HCEC 1CT (cell line): ENCODE measurements at regions not wholly inside any gene's neighbourhood (a gene's known extent, or its start where the extent isn't known, plus 50 kb on each side); places are given as distances from the start of the nearest gene placed in this dataset.
"Not testable (repeated sequence)": the region's sequence is repeated elsewhere in the genome, so short reads cannot be mapped to it uniquely, and the experiment has no call there.

Experiments
- DNase-seq: peaks from one replicate; pipeline ENCODE4 v3.0.0-alpha.2; 2017

- not testable (repeated sequence) for DNase-seq
Measured at GRCh38 chr9:6103911-6104310, 88.5 kb upstream of the RANBP6 start.

- peak; percentile 89 for DNase-seq
Measured at GRCh38 chr9:6102336-6102987, 87.0 kb upstream of the RANBP6 start.

GRCh38 chr9:6101725-6102124 is 86.3 kb upstream of the RANBP6 start:
- DNase-seq: not testable (repeated sequence)

- DNase-seq: peak; percentile 57
Measured at GRCh38 chr9:6099346-6099745, 83.9 kb upstream of the RANBP6 start.

- DNase-seq: peak; percentile 93
Measured at GRCh38 chr9:6098431-6098830, 83.0 kb upstream of the RANBP6 start.

GRCh38 chr9:6096821-6097220 is 81.4 kb upstream of the RANBP6 start:
- peak; percentile 98 for DNase-seq

GRCh38 chr9:6090277-6091210 is 75.1 kb upstream of the RANBP6 start:
- DNase-seq: no peak

GRCh38 chr9:6089300-6089699 is 73.9 kb upstream of the RANBP6 start:
- DNase-seq: no peak

GRCh38 chr9:6086006-6086655 is 70.7 kb upstream of the RANBP6 start:
- DNase-seq: no peak

GRCh38 chr9:6080154-6080716 is 64.8 kb upstream of the RANBP6 start:
- peak; percentile 77 for DNase-seq

GRCh38 chr9:6079386-6079785 is 64.0 kb upstream of the RANBP6 start:
- DNase-seq: no peak

- no peak for DNase-seq
Measured at GRCh38 chr9:6078382-6079105, 63.1 kb upstream of the RANBP6 start.

- DNase-seq: no peak
Measured at GRCh38 chr9:6076851-6077250, 61.4 kb upstream of the RANBP6 start.

- DNase-seq: no peak
Measured at GRCh38 chr9:6073731-6074130, 58.3 kb upstream of the RANBP6 start.

- no peak for DNase-seq
Measured at GRCh38 chr9:6072865-6073264, 57.4 kb upstream of the RANBP6 start.

- DNase-seq: no peak
Measured at GRCh38 chr9:6072453-6072852, 57.0 kb upstream of the RANBP6 start.

GRCh38 chr9:6068983-6069382 is 53.6 kb upstream of the RANBP6 start:
- no peak for DNase-seq

GRCh38 chr9:6067426-6067825 is 52.0 kb upstream of the RANBP6 start:
- no peak for DNase-seq
